ENCODE measurements at regions not wholly inside any gene's neighbourhood (a gene's known extent, or its start where the extent isn't known, plus 50 kb on each side); places are given as distances from the start of the nearest gene placed in this dataset.

DNA sequence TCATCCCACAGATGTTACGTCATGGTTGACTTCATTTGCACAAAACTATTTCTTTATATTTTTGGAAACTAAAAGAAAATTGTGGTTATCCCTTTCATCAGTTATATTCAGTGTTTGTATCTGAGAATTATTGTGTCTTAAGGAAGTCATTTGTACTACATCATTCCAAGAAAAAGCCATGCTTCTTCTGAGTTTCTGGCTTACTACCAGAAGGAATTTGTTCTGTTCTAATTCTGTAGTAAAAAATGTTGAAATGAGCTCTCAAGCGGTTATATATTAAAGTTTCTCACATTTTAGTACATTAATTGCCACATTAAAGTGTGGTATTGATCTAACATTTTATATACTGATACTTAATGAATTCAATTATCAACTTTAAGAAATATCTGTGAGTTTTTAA, 1844.5 kb downstream of the PCDH7 start:
- no peak for TF ChIP-seq CTCF (IDR thresholded peaks at IDR 0.05 in 4 of 5, conservative IDR thresholded peaks at IDR 0.05 in 1 of 5)
- no peak for TF ChIP-seq POLR2A (IDR thresholded peaks at IDR 0.05)
